AG20443 (cell line): ENCODE measurements at regions not wholly inside any gene's neighbourhood (a gene's known extent, or its start where the extent isn't known, plus 50 kb on each side); places are given as distances from the start of the nearest gene placed in this dataset.
"Not testable (repeated sequence)": the region's sequence is repeated elsewhere in the genome, so short reads cannot be mapped to it uniquely, and the experiment has no call there.

Experiments
- DNase-seq: peaks from one replicate; pipeline ENCODE4 v3.0.0; 2012; ENCODE audit warnings: low spot score, mixed read lengths

GRCh38 chr2:16186661-16187481 is 246.5 kb downstream of the MYCN start:
- DNase-seq, result no peak

- no peak for DNase-seq
Measured at GRCh38 chr2:16185801-16186272, 245.5 kb downstream of the MYCN start.

- no peak for DNase-seq
Measured at GRCh38 chr2:16184945-16185660, 244.8 kb downstream of the MYCN start.

GRCh38 chr2:16184341-16184890 is 244.1 kb downstream of the MYCN start:
- DNase-seq, result no peak

GRCh38 chr2:16183345-16183744 is 243.0 kb downstream of the MYCN start:
- no peak for DNase-seq

- no peak for DNase-seq
Measured at GRCh38 chr2:16182841-16183240, 242.5 kb downstream of the MYCN start.

- DNase-seq, result not testable (repeated sequence)
Measured at GRCh38 chr2:16182311-16182815, 242.0 kb downstream of the MYCN start.

- no peak for DNase-seq
Measured at GRCh38 chr2:16181741-16182090, 241.4 kb downstream of the MYCN start.

GRCh38 chr2:16181062-16181740 is 240.9 kb downstream of the MYCN start:
- DNase-seq, result no peak

- DNase-seq, result no peak
Measured at GRCh38 chr2:16180631-16181030, 240.3 kb downstream of the MYCN start.

- DNase-seq, result no peak
Measured at GRCh38 chr2:16179701-16180416, 239.5 kb downstream of the MYCN start.

- DNase-seq, result no peak
Measured at GRCh38 chr2:16178551-16179130, 238.3 kb downstream of the MYCN start.

- DNase-seq, result no peak
Measured at GRCh38 chr2:16177671-16178180, 237.4 kb downstream of the MYCN start.

GRCh38 chr2:16176971-16177480 is 236.7 kb downstream of the MYCN start:
- no peak for DNase-seq

- DNase-seq, result no peak
Measured at GRCh38 chr2:16175247-16175825, 235.0 kb downstream of the MYCN start.

- no peak for DNase-seq
Measured at GRCh38 chr2:16174693-16175045, 234.3 kb downstream of the MYCN start.

- no peak for DNase-seq
Measured at GRCh38 chr2:16173893-16174692, 233.7 kb downstream of the MYCN start.

GRCh38 chr2:16172324-16173175 is 232.2 kb downstream of the MYCN start:
- no peak for DNase-seq
